ENCODE measurements at regions not wholly inside any gene's neighbourhood (a gene's known extent, or its start where the extent isn't known, plus 50 kb on each side); places are given as distances from the start of the nearest gene placed in this dataset.
A peak's percentile ranks its signal among the peaks of the same experiment; 100 is the strongest.

GRCh38 chr11:103619938-103620337 is 416.5 kb upstream of the DDI1 start:
- no peak for DNase-seq (ENCODE audit: low read depth in 3 of 3, low spot score in 2 of 3)

- DNase-seq (ENCODE audit: low read depth in 3 of 3, low spot score in 2 of 3) = no peak
These were observed 414.1 kb upstream of the DDI1 start for GRCh38 chr11:103622296-103622695.

- DNase-seq (ENCODE audit: low read depth in 3 of 3, low spot score in 2 of 3) = no peak
These were observed 412.5 kb upstream of the DDI1 start for GRCh38 chr11:103623933-103624332.

- peak in 1 of 3 donors; percentile 10 for DNase-seq (ENCODE audit: low read depth in 3 of 3, low spot score in 2 of 3)
These were observed 411.5 kb upstream of the DDI1 start for GRCh38 chr11:103624708-103625623.

GRCh38 chr11:103625624-103625965 is 410.8 kb upstream of the DDI1 start:
- DNase-seq (ENCODE audit: low read depth in 3 of 3, low spot score in 2 of 3) = no peak

GRCh38 chr11:103628121-103628520 is 408.3 kb upstream of the DDI1 start:
- DNase-seq (ENCODE audit: low read depth in 3 of 3, low spot score in 2 of 3) = no peak

- DNase-seq (ENCODE audit: low read depth in 3 of 3, low spot score in 2 of 3) = no peak
These were observed 404.6 kb upstream of the DDI1 start for GRCh38 chr11:103631841-103632240.

GRCh38 chr11:103633068-103633788 is 403.2 kb upstream of the DDI1 start:
- DNase-seq (ENCODE audit: low read depth in 3 of 3, low spot score in 2 of 3) = no peak

GRCh38 chr11:103633819-103634590 is 402.4 kb upstream of the DDI1 start:
- DNase-seq (ENCODE audit: low read depth in 3 of 3, low spot score in 2 of 3) = no peak

- DNase-seq (ENCODE audit: low read depth in 3 of 3, low spot score in 2 of 3) = no peak
These were observed 400.2 kb upstream of the DDI1 start for GRCh38 chr11:103636232-103636631.

- DNase-seq (ENCODE audit: low read depth in 3 of 3, low spot score in 2 of 3) = no peak
These were observed 399.1 kb upstream of the DDI1 start for GRCh38 chr11:103637295-103637694.

GRCh38 chr11:103637831-103638230 is 398.6 kb upstream of the DDI1 start:
- no peak for DNase-seq (ENCODE audit: low read depth in 3 of 3, low spot score in 2 of 3)

- DNase-seq (ENCODE audit: low read depth in 3 of 3, low spot score in 2 of 3) = no peak
These were observed 391.8 kb upstream of the DDI1 start for GRCh38 chr11:103644676-103645075.

- no peak for DNase-seq (ENCODE audit: low read depth in 3 of 3, low spot score in 2 of 3)
These were observed 388.4 kb upstream of the DDI1 start for GRCh38 chr11:103648054-103648453.

- no peak for DNase-seq (ENCODE audit: low read depth in 3 of 3, low spot score in 2 of 3)
These were observed 387.6 kb upstream of the DDI1 start for GRCh38 chr11:103648670-103649400.

- no peak for DNase-seq (ENCODE audit: low read depth in 3 of 3, low spot score in 2 of 3)
These were observed 387.0 kb upstream of the DDI1 start for GRCh38 chr11:103649401-103649895.

- DNase-seq (ENCODE audit: low read depth in 3 of 3, low spot score in 2 of 3) = no peak
These were observed 386.1 kb upstream of the DDI1 start for GRCh38 chr11:103650330-103650729.

- DNase-seq (ENCODE audit: low read depth in 3 of 3, low spot score in 2 of 3) = no peak
These were observed 385.0 kb upstream of the DDI1 start for GRCh38 chr11:103651341-103651998.

- DNase-seq (ENCODE audit: low read depth in 3 of 3, low spot score in 2 of 3) = no peak
These were observed 384.4 kb upstream of the DDI1 start for GRCh38 chr11:103652013-103652412.

GRCh38 chr11:103656382-103656781 is 380.1 kb upstream of the DDI1 start:
- DNase-seq (ENCODE audit: low read depth in 3 of 3, low spot score in 2 of 3) = no peak
